ENCODE measurements at regions not wholly inside any gene's neighbourhood (a gene's known extent, or its start where the extent isn't known, plus 50 kb on each side); places are given as distances from the start of the nearest gene placed in this dataset.

- TF ChIP-seq, protein P1, sequence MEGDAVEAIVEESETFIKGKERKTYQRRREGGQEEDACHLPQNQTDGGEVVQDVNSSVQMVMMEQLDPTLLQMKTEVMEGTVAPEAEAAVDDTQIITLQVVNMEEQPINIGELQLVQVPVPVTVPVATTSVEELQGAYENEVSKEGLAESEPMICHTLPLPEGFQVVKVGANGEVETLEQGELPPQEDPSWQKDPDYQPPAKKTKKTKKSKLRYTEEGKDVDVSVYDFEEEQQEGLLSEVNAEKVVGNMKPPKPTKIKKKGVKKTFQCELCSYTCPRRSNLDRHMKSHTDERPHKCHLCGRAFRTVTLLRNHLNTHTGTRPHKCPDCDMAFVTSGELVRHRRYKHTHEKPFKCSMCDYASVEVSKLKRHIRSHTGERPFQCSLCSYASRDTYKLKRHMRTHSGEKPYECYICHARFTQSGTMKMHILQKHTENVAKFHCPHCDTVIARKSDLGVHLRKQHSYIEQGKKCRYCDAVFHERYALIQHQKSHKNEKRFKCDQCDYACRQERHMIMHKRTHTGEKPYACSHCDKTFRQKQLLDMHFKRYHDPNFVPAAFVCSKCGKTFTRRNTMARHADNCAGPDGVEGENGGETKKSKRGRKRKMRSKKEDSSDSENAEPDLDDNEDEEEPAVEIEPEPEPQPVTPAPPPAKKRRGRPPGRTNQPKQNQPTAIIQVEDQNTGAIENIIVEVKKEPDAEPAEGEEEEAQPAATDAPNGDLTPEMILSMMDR (IDR thresholded peaks at IDR 0.05; ENCODE audit: insufficient read depth, low read depth, low read length, missing control alignments), result no peak
- H3K4me3 ChIP-seq (ENCODE audit: low read depth, low read length), result no peak overlapping the region
Observed at GRCh38 chr4:89609756-89610155, 227.2 kb downstream of the SNCA start.

DNA sequence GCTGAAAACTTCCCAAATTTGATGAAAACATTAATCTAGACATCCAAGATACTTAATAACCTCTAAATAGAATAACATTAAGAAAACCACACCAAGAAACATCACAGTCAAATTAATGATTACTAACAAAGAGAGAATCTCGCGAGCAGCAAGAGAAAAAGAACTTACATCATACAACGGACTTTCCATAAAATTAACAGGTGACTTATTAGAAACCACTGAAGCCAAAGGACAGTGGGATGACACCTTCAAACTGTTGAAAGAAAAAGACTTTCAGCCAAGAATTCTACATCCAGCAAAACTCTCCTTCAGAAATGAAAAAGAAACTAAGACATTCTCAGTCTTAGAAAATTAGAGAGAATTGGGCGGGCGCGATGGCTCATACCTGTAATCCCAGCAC is 232.0 kb downstream of the SNCA start:
- no peak for DNase-seq (ENCODE audit: low read depth)
- H3K4me3 ChIP-seq (ENCODE audit: low read depth, low read length), result no peak overlapping the region
- TF ChIP-seq, protein P1 (IDR thresholded peaks at IDR 0.05; ENCODE audit: insufficient read depth, low read depth, low read length, missing control alignments), result no peak

More at GRCh38 chr4:89609756-89610155, 227.2 kb downstream of the SNCA start:
- DNase-seq (ENCODE audit: low read depth), result no peak

DNA sequence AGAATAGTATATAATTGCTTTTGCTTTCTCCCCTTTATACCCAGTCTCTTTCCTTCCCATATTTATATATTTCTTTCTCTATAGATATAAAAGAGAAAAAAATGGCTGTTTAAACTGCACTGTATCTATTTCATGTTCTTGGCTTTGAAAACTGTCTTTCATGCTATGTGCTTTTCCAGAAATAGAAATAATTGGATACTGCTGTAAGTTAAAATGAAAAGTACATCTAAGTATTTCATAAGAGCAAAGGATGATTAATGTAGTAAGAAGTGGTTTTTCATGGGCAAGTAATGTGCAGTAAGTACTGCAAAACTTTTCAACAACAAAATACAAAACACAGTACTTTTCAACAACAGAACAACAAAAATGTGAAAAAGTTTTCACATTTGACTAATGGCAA is 237.9 kb downstream of the SNCA start:
- no peak overlapping the region for H3K4me3 ChIP-seq (ENCODE audit: low read depth, low read length)
- no peak for DNase-seq (ENCODE audit: low read depth)
- TF ChIP-seq, protein P1 (IDR thresholded peaks at IDR 0.05; ENCODE audit: insufficient read depth, low read depth, low read length, missing control alignments), result no peak

- no peak overlapping the region for H3K4me3 ChIP-seq (ENCODE audit: low read depth, low read length)
- DNase-seq (ENCODE audit: low read depth), result peak; percentile 18
- TF ChIP-seq, protein P1 (IDR thresholded peaks at IDR 0.05; ENCODE audit: insufficient read depth, low read depth, low read length, missing control alignments), result peak; percentile 4
Observed at GRCh38 chr4:89598602-89599001, 238.4 kb downstream of the SNCA start.

GRCh38 chr4:89595125-89595789 is 241.7 kb downstream of the SNCA start:
- no peak for DNase-seq (ENCODE audit: low read depth)
- H3K4me3 ChIP-seq (ENCODE audit: low read depth, low read length), result no peak overlapping the region
- TF ChIP-seq, protein P1 (IDR thresholded peaks at IDR 0.05; ENCODE audit: insufficient read depth, low read depth, low read length, missing control alignments), result no peak

DNA sequence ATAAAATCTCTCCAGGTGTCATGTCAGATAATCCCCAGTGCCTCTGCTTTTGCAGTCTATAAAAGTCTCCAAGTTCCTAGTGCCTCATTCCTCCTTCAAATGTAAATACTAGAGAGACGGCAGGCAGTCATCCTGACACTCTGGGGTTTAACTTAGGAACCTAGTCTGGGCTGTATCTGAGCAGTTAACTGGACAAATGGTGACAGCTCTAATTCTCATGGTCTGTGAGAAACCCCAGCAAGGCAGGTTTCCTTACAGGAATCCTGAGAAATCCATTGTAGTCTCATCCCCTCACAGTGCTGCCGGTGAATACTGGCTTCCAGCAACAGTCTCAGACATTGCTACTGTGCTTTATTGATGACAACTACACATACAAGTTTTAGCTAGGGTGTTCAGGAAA is 246.8 kb downstream of the SNCA start:
- TF ChIP-seq, protein P1 (IDR thresholded peaks at IDR 0.05; ENCODE audit: insufficient read depth, low read depth, low read length, missing control alignments), result no peak
- DNase-seq (ENCODE audit: low read depth), result no peak
- H3K4me3 ChIP-seq (ENCODE audit: low read depth, low read length), result no peak overlapping the region

DNA sequence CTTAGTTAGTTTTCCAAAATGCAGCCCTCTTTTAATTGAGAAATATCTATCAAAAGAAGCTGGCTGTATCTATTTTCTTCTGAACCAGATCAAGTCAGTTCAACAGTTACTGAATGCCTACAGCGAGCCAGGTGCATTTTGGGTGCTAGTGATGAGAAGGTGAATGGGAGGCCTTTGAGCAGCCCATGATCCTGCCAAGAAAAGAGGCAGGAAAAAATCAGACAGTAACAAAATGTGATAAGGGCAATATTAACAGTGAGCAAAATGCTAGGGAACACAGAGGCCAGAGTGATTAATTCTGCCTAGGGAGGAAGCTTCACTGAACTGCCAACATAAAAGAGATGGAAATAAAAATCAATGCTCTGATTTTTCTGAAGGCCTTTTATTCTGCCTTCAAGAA is 248.5 kb downstream of the SNCA start:
- no peak for DNase-seq (ENCODE audit: low read depth)
- TF ChIP-seq, protein P1 (IDR thresholded peaks at IDR 0.05; ENCODE audit: insufficient read depth, low read depth, low read length, missing control alignments), result no peak
- no peak overlapping the region for H3K4me3 ChIP-seq (ENCODE audit: low read depth, low read length)

All from GM12865 (cell line).